Keratinocyte (primary cell): ENCODE measurements at regions not wholly inside any gene's neighbourhood (a gene's known extent, or its start where the extent isn't known, plus 50 kb on each side); places are given as distances from the start of the nearest gene placed in this dataset.

ENCODE experiments used
- CTCF ChIP-seq, 3 experiments: IDR thresholded peaks in 1 of 3; conservative IDR thresholded peaks in 1 of 3; optimal IDR thresholded peaks in 1 of 3; 2 replicates in 2 of 3; 3 replicates in 1 of 3; pipeline versions ENCODE3 to v1.5.1; 2011; ENCODE audit warnings: low read length in 3 of 3, mild to moderate bottlenecking in 3 of 3, moderate library complexity in 2 of 3, control low read depth in 1 of 3, inconsistent platforms in 1 of 3; ENCODE audit not compliant: insufficient read depth in 2 of 3; ENCODE audit errors: extremely low read depth in 1 of 3
- EZH2 ChIP-seq: IDR thresholded peaks from one replicate; pipeline ENCODE4 v1.6.1; 2012; ENCODE audit warnings: inconsistent platforms, mild to moderate bottlenecking, low read length, moderate library complexity

GRCh38 chrX:93868289-93868965 is 194.4 kb downstream of the FAM133A start:
- TF ChIP-seq CTCF (optimal IDR thresholded peaks at IDR 0.05 in 1 of 3, IDR thresholded peaks at IDR 0.05 in 1 of 3, conservative IDR thresholded peaks at IDR 0.05 in 1 of 3; ENCODE audit: extremely low read depth in 1 of 3, insufficient read depth in 2 of 3, low read length in 3 of 3): no peak
- TF ChIP-seq EZH2: no peak
